ENCODE measurements at regions not wholly inside any gene's neighbourhood (a gene's known extent, or its start where the extent isn't known, plus 50 kb on each side); places are given as distances from the start of the nearest gene placed in this dataset.

- Histone ChIP-seq H3K4me1 (ENCODE audit: control insufficient read depth in 5 of 5, insufficient read depth in 5 of 5, low read length in 5 of 5) (peaks cover 0 to 1% (median 0%) of the 10 kb centered on the region in 5 donors), H3K27me3 (ENCODE audit: control insufficient read depth in 3 of 3, insufficient read depth in 3 of 3, low read length in 2 of 3) (no peaks in the 10 kb centered on the region), H3K9me3 (ENCODE audit: control insufficient read depth in 4 of 4, insufficient read depth in 3 of 4, low read length in 3 of 4) (no peaks in the 10 kb centered on the region), H3K4me3 (no peak overlapping the region), H3K36me3 (ENCODE audit: control insufficient read depth in 4 of 4, insufficient read depth in 4 of 4, low read length in 4 of 4) (no peaks in the 10 kb centered on the region), H3K27ac (ENCODE audit: low read depth in 1 of 2, low read length in 1 of 2) (no peak overlapping the region), H3K9ac (ENCODE audit: insufficient read depth in 1 of 2, low read length in 2 of 2) (no peak overlapping the region)
- TF ChIP-seq CTCF (IDR thresholded peaks at IDR 0.05; ENCODE audit: control extremely low read depth, extremely low read depth): peak; percentile 4
- ATAC-seq (ENCODE audit: insufficient read depth, low FRiP score): peak; percentile 41
- peak in 2 of 3 donors; percentile 20 to 37 for DNase-seq
- 16 to 17% methylated on average over 7 of the region's 8 CpGs for WGBS, 2 donors
Measured at GRCh38 chr11:11010624-11011127, 152.8 kb upstream of the ZBED5 start.

GRCh38 chr11:11009179-11009578 lies 151.3 kb upstream of the ZBED5 start:
- WGBS, 2 donors: 64 to 65% methylated on average over 4 of the region's 4 CpGs
- no peak overlapping the region for H3K4me3 ChIP-seq
- no peaks in the 10 kb centered on the region for H3K36me3 ChIP-seq (ENCODE audit: control insufficient read depth in 4 of 4, insufficient read depth in 4 of 4, low read length in 4 of 4)
- H3K4me1 ChIP-seq (ENCODE audit: control insufficient read depth in 5 of 5, insufficient read depth in 5 of 5, low read length in 5 of 5): peaks cover 0 to 1% (median 0%) of the 10 kb centered on the region in 5 donors
- H3K27me3 ChIP-seq (ENCODE audit: control insufficient read depth in 3 of 3, insufficient read depth in 3 of 3, low read length in 2 of 3): no peaks in the 10 kb centered on the region
- TF ChIP-seq CTCF (IDR thresholded peaks at IDR 0.05; ENCODE audit: control extremely low read depth, extremely low read depth): no peak
- DNase-seq (no peak), ATAC-seq (ENCODE audit: insufficient read depth, low FRiP score) (no peak)
- H3K27ac ChIP-seq (ENCODE audit: low read depth in 1 of 2, low read length in 1 of 2): no peak overlapping the region
- H3K9me3 ChIP-seq (ENCODE audit: control insufficient read depth in 4 of 4, insufficient read depth in 3 of 4, low read length in 3 of 4): no peaks in the 10 kb centered on the region
- no peak overlapping the region for H3K9ac ChIP-seq (ENCODE audit: insufficient read depth in 1 of 2, low read length in 2 of 2)

GRCh38 chr11:11004069-11004468 lies 146.2 kb upstream of the ZBED5 start:
- Histone ChIP-seq H3K9me3 (ENCODE audit: control insufficient read depth in 4 of 4, insufficient read depth in 3 of 4, low read length in 3 of 4) (peaks cover 0 to 5% (median 0%) of the 10 kb centered on the region in 4 donors), H3K36me3 (ENCODE audit: control insufficient read depth in 4 of 4, insufficient read depth in 4 of 4, low read length in 4 of 4) (no peaks in the 10 kb centered on the region)

More at GRCh38 chr11:11004069-11004468, 146.2 kb upstream of the ZBED5 start:
- H3K4me1 ChIP-seq (ENCODE audit: control insufficient read depth in 5 of 5, insufficient read depth in 5 of 5, low read length in 5 of 5): no peaks in the 10 kb centered on the region
- ATAC-seq (ENCODE audit: insufficient read depth, low FRiP score): no peak
- TF ChIP-seq CTCF (IDR thresholded peaks at IDR 0.05; ENCODE audit: control extremely low read depth, extremely low read depth): no peak
- no peak overlapping the region for H3K4me3 ChIP-seq
- DNase-seq: no peak
- no peaks in the 10 kb centered on the region for H3K27me3 ChIP-seq (ENCODE audit: control insufficient read depth in 3 of 3, insufficient read depth in 3 of 3, low read length in 2 of 3)
- no peak overlapping the region for H3K9ac ChIP-seq (ENCODE audit: insufficient read depth in 1 of 2, low read length in 2 of 2)
- no peak overlapping the region for H3K27ac ChIP-seq (ENCODE audit: low read depth in 1 of 2, low read length in 1 of 2)
- 45 to 75% methylated on average over 1 of the region's 1 CpG for WGBS, 2 donors

Data from lung (tissue), 11 donors.